ENCODE measurements at regions not wholly inside any gene's neighbourhood (a gene's known extent, or its start where the extent isn't known, plus 50 kb on each side); places are given as distances from the start of the nearest gene placed in this dataset.

DNA sequence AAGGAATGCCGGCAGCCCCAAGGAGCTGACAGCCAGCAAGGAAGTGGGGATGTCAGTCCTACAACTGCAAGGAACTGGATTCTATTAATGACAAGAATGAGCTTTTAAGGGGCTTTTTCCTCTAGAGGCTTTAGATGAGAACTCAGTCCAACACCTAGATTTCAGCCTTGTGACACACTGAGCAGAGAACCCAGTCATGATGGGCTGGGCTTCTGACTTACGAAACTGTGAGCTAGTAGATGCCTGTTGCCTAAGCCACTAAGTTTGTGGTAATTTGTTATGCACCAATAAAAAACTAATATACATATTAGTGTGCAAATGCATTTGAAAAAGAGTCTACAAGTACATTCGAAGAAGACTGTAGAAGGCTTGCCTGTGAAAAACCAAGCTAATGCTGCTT lies 263.3 kb downstream of the SOX4 start:
- TF ChIP-seq EZH2 (IDR thresholded peaks at IDR 0.05; ENCODE audit: borderline replicate concordance, low read length): no peak
- TF ChIP-seq, protein P1, sequence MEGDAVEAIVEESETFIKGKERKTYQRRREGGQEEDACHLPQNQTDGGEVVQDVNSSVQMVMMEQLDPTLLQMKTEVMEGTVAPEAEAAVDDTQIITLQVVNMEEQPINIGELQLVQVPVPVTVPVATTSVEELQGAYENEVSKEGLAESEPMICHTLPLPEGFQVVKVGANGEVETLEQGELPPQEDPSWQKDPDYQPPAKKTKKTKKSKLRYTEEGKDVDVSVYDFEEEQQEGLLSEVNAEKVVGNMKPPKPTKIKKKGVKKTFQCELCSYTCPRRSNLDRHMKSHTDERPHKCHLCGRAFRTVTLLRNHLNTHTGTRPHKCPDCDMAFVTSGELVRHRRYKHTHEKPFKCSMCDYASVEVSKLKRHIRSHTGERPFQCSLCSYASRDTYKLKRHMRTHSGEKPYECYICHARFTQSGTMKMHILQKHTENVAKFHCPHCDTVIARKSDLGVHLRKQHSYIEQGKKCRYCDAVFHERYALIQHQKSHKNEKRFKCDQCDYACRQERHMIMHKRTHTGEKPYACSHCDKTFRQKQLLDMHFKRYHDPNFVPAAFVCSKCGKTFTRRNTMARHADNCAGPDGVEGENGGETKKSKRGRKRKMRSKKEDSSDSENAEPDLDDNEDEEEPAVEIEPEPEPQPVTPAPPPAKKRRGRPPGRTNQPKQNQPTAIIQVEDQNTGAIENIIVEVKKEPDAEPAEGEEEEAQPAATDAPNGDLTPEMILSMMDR (IDR thresholded peaks at IDR 0.05; ENCODE audit: low read length): no peak

All from OCI-LY1 (cell line).